GM18499 (cell line): ENCODE measurements at regions not wholly inside any gene's neighbourhood (a gene's known extent, or its start where the extent isn't known, plus 50 kb on each side); places are given as distances from the start of the nearest gene placed in this dataset.
"Not testable (repeated sequence)": the region's sequence is repeated elsewhere in the genome, so short reads cannot be mapped to it uniquely, and the experiment has no call there.

Experiments used
- ATAC-seq: cut with Tn5 transposase; IDR thresholded peaks from one replicate; pipeline ENCODE4 v1.9.1; 2021; ENCODE audit warnings: moderate number of reproducible peaks; ENCODE audit not compliant: insufficient read depth, unreplicated experiment

DNA sequence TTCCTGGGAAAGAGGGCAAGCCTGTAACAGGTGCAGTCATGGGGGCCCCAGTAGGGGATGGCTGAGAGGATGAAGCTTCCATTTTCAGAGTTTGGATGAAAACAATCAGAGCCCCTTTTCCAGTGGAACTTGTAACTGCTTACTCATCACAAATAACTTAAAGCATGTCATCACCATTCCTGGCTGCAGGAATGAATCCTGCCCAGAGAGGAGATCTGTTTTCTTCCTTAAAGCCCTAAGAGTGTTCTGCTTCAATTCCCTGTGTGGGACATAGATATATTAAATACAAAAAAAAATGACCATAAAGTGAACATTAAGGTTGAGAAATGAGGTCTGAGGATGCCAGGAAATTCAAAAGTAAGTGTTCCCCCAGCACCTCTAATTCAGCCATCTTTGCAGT lies 183.4 kb upstream of the MEIS1 start:
- no peak for ATAC-seq

DNA sequence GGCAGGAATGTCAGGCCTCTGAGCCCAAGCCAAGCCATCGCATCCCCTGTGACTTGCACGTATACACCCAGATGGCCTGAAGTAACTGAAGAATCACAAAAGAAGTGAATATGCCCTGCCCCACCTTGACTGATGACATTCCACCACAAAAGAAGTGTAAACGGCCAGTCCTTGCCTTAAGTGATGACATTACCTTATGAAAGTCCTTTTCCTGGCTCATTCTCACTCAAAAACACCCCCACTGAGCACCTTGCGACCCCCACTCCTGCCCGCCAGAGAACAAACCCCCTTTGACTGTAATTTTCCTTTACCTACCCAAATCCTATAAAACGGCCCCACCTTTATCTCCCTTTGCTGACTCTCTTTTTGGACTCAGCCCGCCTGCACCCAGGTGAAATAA lies 185.8 kb upstream of the MEIS1 start:
- ATAC-seq, result not testable (repeated sequence)

DNA sequence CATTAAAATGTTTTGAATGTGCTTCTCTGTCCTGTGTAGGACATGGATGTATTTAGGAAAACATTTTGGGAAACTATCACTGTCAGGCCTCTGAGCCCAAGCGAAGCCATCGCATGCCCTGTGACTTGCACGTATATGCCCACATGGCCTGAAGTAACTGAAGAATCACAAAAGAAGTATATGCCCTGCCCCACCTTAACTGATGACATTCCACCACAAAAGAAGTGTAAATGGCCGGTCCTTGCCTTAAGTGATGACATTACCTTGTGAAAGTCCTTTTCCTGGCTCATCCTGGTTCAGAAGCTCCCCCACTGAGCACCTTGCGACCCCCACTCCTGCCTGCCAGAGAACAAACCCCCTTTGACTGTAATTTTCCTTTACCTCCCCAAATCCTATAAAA lies 191.1 kb upstream of the MEIS1 start:
- not testable (repeated sequence) for ATAC-seq

DNA sequence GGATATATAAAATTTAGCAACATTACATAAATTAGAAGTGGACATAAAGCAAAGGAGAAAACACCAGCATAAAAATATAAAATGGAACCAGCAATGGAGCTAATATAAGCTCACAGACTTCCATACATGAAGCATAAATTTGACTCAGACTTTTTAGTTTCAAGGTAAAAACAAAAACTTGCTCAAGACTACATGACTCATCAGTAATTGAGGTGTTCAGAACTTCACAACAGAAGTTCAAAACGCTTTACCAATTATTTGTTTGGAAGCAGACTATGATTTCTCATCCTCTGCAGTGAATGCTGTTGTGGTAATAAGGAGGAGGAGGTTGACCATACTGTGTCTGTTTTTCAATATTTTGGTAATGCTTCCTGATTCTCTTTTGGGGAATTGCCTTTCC lies 192.0 kb upstream of the MEIS1 start:
- not testable (repeated sequence) for ATAC-seq

DNA sequence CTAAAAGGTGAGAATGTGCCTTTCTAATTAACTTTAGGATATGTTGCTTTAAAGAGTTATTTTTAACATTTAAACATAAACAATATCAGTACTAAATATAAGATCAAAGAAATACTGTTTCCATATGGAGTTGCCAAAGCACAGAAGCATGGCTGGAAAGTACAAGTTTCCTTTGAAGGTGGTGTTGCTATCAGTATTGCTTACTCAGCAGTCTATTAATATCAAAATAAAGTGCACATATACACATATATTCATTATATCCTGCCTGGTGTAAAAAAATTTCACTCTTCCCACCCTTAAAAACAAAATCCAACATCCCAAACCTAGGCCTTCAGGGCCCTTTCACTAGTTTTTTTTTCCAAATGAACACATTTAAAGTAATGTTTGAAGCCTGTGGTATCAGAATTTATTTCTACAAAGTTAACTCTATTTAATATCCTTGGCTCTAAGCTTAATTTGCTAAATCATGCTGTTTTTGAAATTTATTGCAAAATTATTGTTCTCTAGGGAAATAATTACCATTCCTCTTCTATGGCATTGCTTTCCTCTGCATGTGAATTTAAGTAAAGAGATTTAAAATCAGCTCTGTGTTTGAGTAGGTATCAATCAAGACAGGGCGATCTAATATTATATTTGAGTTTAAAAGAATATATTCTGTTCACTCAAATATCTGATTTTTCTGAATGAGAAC lies 192.7 kb upstream of the MEIS1 start:
- no peak for ATAC-seq

DNA sequence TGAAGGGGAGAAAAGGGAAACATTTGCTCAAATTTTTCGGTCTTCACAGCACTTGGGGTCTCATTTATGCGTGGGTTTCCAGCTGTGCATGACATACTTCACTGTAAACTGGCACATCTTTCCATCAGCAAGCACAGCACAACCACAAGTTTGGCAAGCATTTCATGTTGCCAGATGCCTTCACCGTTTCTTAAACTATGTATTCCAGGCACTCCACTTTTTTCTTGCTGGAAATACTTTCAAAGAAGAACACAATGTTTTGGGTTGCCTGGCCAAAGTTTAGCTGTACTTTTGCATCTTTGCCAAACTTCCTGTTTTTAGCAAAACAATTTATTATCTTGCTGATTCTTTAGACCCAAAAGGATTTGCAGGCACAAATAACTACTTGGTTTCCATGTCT lies 194.6 kb upstream of the MEIS1 start:
- ATAC-seq, result no peak

DNA sequence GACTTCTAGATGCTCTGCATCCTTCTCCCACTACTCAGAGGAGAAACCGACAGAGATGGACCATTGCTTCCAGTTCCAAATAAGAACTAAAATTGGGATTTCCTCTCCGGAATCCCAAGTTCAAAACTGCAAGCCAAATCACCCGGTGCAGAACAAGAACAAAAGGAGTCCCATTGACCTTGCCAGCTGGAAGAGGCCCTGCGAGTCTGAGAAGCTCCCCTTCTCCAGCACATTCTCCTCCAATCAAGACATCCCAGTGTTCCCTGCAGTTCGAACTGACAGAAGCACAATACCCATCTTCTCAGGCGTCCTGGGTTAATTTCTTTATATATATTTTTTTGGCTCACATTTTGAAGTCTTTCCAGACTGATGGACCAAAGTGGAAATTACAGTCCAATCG lies 195.3 kb upstream of the MEIS1 start:
- no peak for ATAC-seq

DNA sequence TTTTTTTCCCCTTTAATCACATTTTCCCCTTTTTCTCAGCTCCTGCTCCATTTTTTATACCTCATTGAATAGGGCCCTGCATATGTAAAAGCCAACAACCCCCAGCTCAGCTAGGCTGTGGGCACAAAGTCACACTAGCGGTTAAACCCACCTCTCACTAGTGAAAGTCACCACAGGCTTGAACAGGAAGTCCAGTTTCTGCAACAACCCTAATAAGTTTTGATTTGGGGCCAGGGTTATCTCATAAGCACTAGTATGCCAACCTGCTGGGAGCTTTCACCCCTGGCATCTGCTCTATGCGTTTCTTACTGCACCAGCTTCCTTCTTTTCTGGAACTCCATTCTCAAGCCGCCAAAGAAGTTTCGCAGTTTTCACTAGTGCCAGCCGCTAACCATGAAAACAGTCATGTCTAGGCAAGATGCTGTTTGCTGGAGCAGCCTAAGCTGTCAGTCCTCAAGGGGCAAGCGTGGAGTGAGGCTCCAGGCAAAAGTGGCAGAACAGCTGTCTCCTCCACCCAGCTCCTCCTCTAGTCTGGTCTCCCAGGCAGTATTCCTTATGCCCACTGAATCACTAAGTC lies 197.0 kb upstream of the MEIS1 start:
- no peak for ATAC-seq

DNA sequence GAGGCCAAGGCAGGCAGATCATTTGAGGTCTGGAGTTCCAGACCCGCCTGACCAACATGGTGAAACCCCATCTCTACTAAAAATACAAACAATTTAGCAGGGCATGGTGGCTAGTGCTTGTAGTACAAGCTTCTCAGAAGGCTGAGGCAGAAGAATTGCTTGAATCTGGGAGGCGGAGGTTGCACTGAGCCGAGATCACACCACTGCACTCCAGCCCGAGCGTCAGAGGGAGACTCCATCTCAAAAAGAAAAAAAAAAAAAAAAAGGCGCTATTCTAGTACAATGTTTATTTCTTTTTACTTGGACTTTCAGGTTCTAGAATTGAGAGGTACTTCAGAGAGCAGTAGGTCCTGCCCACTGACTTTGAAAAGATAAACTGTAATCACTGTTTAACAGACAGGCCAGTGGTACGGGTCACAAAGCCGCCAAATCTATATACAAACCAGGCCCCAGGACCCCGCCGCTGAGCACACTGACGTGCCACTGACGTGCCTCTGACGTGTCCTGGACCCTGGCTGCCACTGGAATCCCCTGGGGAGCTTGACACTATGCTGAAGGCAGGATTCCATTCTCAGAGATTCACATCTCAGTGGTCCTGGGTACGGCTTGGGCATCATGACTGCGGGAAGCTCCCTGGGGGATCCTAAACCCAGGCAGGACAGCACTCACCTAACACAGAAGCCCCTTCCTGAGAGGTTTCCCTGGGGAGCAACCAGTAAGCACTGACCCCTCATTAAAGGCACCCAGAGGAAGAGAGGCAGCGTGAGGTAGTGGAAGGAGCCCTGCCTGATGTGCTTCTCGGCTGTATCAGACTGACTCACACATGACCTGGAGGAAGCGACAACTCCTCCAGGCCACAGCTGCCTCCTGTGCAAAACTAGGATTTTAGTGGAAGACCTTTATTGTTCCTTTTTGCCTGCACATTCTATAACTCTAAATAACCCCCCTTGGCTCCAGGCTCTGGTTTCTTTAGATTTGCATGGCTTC lies 197.8 kb upstream of the MEIS1 start:
- ATAC-seq, result no peak

DNA sequence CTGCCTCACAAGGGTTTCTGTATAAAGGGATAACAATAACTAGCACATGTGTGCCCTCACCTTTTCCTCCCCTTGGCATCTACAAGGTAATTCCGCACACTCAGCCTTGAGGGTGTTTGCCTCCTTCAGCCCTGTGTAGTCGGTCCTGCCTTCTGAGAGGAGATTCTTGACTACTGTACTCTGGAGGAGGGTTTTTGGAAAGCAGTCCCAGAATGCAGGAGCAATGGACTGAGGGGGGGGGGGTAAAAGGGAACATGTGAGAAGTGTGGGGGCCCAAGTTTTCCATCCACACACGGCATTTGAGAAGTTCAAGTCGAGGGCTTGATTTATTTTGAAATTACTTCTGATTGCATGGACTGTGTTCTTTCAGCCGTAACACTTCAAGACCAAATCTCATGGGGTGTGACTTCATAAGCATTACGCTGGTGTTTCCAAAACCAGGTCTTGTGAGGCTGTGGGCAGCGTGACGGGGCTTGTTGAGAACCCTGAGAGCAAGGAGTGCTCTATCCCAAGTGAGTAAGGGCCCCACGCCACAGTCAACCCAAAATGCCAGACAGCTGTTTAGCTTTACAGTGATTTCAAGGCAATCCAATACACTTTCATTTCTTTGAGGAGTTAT lies 198.7 kb upstream of the MEIS1 start:
- ATAC-seq, result no peak

DNA sequence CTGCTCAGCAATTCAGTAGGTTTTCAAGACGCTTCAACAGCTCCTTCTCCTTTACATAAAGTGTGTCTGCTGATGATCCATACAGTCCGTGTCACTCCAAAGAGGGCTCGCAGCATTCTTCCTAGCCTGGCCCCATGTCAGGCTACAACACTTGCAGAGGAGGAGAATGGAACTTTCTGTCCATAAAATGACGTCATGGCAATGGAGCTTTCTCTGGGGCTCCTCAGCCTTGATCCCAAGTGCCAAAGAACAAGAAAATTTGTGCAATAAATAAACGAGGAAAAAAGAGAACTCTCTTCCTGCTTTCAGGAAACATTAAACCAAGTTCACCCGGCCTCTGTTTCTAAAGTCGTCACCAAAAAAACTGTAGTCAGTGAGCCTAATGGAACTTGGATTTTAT lies 199.5 kb upstream of the MEIS1 start:
- no peak for ATAC-seq

DNA sequence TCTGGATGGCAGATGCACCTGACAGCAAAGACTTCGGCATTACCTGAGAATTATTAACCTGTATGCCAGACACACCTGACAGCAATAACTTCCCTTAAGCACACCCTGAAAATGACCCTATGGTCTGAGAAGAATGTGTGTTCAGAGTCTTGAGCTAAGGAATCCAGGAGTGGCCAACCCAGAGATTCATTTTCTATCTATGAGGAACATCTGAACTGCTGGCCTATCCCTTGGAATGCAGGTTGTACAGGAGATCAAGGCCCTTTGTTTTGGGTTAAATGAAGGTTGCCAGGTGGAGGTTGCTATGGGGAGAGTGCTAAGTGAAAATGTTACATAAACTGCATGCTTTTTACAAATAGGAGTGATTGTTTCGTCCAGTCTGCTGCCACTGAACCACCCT lies 200.9 kb upstream of the MEIS1 start:
- no peak for ATAC-seq

DNA sequence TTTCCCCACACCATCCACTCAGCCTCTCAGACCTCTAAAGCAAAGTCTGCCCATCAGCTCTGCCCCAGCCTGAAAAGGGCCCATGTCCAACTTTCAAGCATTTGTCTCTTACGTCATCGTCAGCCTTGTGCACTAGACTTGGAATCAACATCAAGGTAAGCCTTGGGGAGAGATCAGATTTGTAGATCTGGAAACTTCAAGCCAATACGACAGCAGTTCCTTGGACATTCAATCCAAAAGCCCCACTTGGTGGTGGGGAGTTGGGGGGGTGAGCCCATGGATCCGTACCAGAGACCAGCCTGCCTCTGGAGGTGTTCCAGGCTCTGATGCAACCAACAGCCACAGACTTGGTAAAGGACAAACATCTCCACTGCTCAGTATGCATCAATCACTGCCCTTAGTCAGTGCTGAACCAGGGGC lies 206.8 kb upstream of the MEIS1 start:
- no peak for ATAC-seq

DNA sequence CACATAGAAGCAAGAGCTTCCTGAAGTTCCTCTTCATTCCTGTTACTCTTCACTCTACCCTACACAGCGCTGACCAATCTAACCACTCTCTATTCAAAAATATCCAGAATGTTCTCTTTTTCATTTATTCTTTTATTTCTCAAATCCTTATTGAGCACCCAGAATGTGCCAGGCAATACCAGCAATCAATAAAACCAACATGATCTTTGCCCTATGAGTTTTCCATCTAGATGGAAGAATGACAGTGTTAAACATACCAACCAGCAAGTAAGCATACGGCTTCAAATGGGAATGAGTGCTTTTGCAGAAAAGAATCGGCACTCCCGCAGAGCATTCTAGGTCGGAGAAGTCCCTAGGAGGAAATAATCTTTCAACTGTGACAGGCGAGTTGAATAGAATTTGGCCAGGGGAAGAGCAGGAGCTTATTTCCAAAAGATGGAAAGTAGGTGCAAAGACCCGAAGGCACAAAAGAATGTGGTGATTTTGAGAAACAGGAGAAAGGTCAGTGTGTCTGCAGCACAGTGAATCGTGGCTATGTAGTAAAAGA lies 217.8 kb upstream of the MEIS1 start:
- ATAC-seq, result no peak

DNA sequence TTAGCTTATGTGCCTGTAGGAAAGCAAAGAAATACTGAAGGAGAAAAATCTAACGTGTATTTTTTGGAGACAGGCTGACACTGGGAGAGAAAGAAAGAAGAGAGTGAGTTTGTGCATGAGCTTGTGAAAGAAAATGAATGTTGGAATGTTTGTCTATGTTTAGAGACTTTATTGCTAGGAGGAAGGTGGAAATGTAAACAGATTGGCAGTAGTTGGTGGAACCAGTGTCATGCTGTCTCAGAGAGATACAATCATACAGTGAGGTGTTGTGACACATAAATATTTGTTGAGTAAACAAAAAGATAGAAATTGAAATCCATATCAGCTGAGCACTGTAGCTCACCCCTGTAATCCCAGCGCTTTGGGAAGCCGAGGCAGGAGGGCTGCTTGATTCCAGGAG lies 222.2 kb upstream of the MEIS1 start:
- no peak for ATAC-seq

DNA sequence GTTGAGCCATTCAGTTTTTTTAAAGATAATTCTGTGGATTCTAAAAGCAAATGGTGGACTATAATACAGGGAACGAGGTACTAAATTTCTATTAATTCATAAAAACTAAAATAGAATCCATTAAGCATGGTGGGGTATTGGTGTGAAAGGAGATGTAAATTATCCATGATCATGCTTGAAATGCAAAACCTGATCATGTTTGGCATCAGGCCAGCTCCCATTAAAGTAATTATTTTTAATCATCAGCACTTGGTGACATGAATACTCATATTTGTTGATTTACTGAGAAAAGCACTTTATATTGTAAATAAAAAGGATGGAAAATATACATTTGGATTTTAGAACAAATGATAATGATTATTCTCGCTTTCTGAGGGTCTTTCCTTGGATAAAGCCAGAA lies 232.3 kb upstream of the MEIS1 start:
- no peak for ATAC-seq

DNA sequence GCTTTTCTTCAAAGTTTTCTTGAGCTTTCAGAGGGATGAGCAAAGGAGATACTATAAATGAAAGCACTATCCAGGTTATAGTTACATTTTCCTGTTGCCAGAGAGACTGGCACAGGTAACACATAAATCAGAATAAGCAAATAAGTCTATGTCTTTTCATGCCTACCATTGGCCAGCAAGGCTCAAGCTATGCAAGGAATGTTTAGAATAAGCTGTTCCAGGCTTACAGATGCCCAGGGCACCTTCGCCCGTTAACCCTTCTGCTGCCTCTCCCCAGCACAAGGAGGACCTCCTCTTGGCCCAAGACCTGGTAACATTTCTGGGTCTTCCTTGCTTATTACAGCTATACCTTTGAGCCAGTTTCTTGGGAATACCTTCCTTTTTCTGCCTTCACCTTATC lies 233.7 kb upstream of the MEIS1 start:
- no peak for ATAC-seq

DNA sequence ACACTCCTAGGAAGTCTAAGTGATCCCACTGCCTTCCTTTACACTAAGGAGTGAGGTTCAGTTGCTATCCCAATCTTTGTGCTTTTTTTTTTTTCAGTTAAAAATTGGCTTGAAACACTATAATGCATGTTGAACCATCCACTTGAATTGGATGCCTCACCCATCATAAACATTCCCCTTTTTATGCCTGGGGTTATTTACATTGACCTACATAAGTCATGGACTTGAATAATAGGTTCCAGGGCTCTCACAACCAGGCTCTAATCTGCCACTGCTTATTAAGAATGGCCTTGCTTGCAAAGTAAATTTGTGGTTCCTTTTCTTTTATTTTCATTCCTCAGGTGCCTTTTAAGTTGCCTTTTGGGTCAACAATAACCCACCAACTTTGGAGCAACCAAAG lies 236.1 kb upstream of the MEIS1 start:
- ATAC-seq, result no peak

DNA sequence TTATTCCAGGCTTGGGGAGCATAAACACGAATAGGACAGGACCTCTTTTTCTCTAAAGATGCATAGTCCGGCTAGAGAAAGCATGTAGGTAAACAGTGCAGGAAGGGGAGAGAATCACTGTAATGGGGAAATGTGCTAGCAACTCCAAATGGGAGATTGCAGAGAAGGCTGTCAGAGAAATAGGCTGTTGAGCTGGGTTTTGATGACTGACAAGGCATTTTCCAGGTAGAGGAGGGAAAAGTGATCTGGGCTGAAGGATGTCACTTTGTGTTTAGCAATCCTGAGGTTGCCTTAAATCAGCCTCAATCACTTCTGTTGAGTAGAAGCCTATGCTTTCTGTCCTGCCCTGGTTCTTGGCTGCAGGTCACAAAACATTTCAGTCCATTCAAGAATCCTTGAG lies 242.0 kb upstream of the MEIS1 start:
- ATAC-seq, result no peak

DNA sequence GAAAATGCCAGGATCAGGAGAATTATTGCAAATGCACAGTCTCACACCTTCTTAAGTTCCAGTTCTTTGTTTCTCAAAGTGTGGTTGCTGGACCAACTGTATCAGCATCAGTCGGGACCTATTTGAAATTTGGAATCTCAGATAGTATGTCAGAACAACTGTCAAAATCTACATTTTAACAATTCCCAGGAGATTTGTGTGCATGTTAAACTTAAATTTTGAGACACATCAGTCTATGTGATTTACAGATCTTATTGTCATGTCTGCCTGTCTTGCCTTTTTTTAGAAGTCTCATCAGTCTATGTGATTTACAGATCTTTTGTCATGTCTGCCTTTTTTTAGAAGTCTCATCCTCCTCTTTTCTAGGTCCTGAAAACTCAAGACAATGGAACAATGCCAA lies 243.6 kb upstream of the MEIS1 start:
- ATAC-seq, result no peak

DNA sequence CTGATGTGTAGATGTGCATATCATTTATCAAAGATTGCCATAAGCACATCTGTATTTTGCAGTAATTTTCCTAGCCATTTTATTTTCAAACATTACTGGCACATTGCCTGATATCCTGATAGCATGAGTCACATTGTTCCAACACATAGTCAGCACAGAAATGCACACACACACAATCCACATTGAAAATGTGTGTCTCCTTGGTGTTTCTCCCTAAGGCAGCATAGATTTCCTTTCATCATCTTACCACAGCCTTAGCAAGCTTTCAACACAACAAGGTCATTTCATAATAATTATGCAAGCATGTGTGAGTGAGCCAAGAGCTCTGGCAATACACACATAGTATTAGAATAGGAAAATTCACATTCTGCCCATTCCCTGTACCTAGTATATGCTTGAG lies 245.4 kb upstream of the MEIS1 start:
- no peak for ATAC-seq
